ENCODE measurements at regions not wholly inside any gene's neighbourhood (a gene's known extent, or its start where the extent isn't known, plus 50 kb on each side); places are given as distances from the start of the nearest gene placed in this dataset.

DNA sequence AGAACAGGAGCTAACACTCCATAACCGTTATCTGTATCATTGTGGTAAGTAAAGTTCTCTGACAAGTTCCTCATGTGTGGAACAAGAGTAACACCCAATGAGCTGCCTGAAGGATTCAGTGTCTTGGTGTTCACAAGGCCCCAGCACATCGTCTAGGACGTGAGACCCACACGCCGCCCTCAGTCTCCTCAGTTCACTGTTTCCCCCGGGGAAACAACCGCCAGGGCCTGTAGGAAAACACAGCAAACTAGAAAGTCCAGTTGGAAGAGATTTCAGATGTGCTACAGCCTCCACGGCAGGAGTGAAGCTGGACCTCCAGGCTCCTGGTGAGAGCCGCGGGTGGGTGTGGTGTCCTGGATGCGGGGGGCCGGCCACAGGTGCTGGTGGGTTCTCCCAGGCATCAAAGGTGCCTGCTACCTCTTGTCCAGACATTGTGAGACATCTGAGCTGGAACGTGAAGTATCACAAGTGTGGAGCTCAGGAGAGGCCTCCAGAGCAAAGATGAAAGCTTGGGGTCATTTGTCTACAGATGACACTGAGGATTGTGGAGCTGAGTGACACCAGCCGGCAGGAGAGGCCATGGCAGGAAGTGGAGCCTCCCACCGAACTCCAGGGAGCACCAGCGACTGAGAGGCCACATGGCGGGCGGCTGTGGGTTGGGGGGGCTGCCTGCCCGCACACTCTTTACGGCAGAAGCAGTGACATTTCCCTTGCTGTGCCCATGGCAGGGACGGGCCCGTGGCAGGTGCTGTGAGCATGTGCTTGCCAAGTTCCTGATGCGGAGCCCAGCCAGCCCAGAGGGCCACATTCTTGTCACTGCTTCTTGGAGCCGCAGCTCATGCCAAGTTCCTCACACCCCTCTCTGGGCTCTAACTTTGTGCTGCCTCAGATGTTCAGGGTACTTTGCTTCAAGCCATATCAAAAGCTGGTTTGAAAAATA is 131.2 kb downstream of the TMEM18 start (continued):
- TF ChIP-seq, protein P1, sequence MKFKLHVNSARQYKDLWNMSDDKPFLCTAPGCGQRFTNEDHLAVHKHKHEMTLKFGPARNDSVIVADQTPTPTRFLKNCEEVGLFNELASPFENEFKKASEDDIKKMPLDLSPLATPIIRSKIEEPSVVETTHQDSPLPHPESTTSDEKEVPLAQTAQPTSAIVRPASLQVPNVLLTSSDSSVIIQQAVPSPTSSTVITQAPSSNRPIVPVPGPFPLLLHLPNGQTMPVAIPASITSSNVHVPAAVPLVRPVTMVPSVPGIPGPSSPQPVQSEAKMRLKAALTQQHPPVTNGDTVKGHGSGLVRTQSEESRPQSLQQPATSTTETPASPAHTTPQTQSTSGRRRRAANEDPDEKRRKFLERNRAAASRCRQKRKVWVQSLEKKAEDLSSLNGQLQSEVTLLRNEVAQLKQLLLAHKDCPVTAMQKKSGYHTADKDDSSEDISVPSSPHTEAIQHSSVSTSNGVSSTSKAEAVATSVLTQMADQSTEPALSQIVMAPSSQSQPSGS (IDR thresholded peaks at IDR 0.05; ENCODE audit: low read length): no peak
